Bronchial epithelial cell (primary cell): ENCODE measurements at regions not wholly inside any gene's neighbourhood (a gene's known extent, or its start where the extent isn't known, plus 50 kb on each side); places are given as distances from the start of the nearest gene placed in this dataset.

Experiments
- DNase-seq: peaks from one replicate; pipeline ENCODE4 v3.0.0-alpha.2; 2010; ENCODE audit warnings: low read depth
- FAIRE-seq: peaks from 2 replicates; lab custom pipeline; 2011; peaks lifted over from hg19 to GRCh38; lab: Jason Lieb, UNC
- H3K27me3 ChIP-seq: 2 replicates; pipeline ENCODE4 v1.5.1; 2011; ENCODE audit warnings: low read length; ENCODE audit not compliant: control insufficient read depth, insufficient read depth
- H3K36me3 ChIP-seq: 2 replicates; pipeline ENCODE4 v1.5.1; 2011; ENCODE audit warnings: low read length; ENCODE audit not compliant: control insufficient read depth, insufficient read depth
- H3K4me3 ChIP-seq: 2 replicates; pipeline ENCODE4 v1.5.1; 2011; ENCODE audit warnings: mild to moderate bottlenecking, low read depth, low read length, control low read depth
- CTCF ChIP-seq: IDR thresholded peaks from 2 replicates; pipeline ENCODE4 v1.5.1; 2011; ENCODE audit warnings: mild to moderate bottlenecking, moderate library complexity, low read length, control low read depth, inconsistent platforms; ENCODE audit not compliant: insufficient read depth, severe bottlenecking

- TF ChIP-seq CTCF = no peak
- no peak overlapping the region for H3K4me3 ChIP-seq
- H3K27me3 ChIP-seq = no peaks in the 10 kb centered on the region
- DNase-seq (no peak), FAIRE-seq (no peak)
- H3K36me3 ChIP-seq = no peaks in the 10 kb centered on the region
These were observed 279.5 kb downstream of the TMEM114 start for GRCh38 chr16:8310816-8311215.

- DNase-seq = no peak
- no peak for FAIRE-seq
- Histone ChIP-seq H3K36me3 (no peaks in the 10 kb centered on the region), H3K27me3 (no peaks in the 10 kb centered on the region), H3K4me3 (no peak overlapping the region)
- TF ChIP-seq CTCF = no peak
These were observed 280.0 kb downstream of the TMEM114 start for GRCh38 chr16:8310323-8310722.

GRCh38 chr16:8305201-8305600 is 285.1 kb downstream of the TMEM114 start:
- Histone ChIP-seq H3K36me3 (no peaks in the 10 kb centered on the region), H3K4me3 (no peak overlapping the region), H3K27me3 (no peaks in the 10 kb centered on the region)
- TF ChIP-seq CTCF = no peak
- DNase-seq (no peak), FAIRE-seq (no peak)

- Histone ChIP-seq H3K27me3 (no peaks in the 10 kb centered on the region), H3K4me3 (no peak overlapping the region), H3K36me3 (no peaks in the 10 kb centered on the region)
- no peak for TF ChIP-seq CTCF
- FAIRE-seq (no peak), DNase-seq (no peak)
These were observed 290.7 kb downstream of the TMEM114 start for GRCh38 chr16:8299635-8300034.

- no peak for FAIRE-seq
- DNase-seq = no peak
- no peak overlapping the region for H3K4me3 ChIP-seq
- H3K27me3 ChIP-seq = no peaks in the 10 kb centered on the region
- no peak for TF ChIP-seq CTCF
- no peaks in the 10 kb centered on the region for H3K36me3 ChIP-seq
These were observed 294.6 kb downstream of the TMEM114 start for GRCh38 chr16:8295513-8296237.

GRCh38 chr16:8293413-8293812 is 296.9 kb downstream of the TMEM114 start:
- TF ChIP-seq CTCF = no peak
- FAIRE-seq (no peak), DNase-seq (no peak)
- no peak overlapping the region for H3K4me3 ChIP-seq
- H3K36me3 ChIP-seq = no peaks in the 10 kb centered on the region
- H3K27me3 ChIP-seq = no peaks in the 10 kb centered on the region
